Lower leg skin (tissue), 3 donors: ENCODE measurements at regions not wholly inside any gene's neighbourhood (a gene's known extent, or its start where the extent isn't known, plus 50 kb on each side); places are given as distances from the start of the nearest gene placed in this dataset.

Experiments used
- POLR2A ChIP-seq, 2 donors: fragments of 450-650 bp; IDR thresholded peaks; one replicate each; pipeline ENCODE4 v1.6.1; 2016 to 2017; ENCODE audit warnings: antibody characterized with exemption in 2 of 2, mild to moderate bottlenecking in 1 of 2, moderate library complexity in 1 of 2
- TF ChIP-seq, protein P1 (sequence below), 3 donors: fragments of 450-650 bp; IDR thresholded peaks; one replicate each; pipeline ENCODE4 v1.5.1; 2016; ENCODE audit warnings: antibody characterized with exemption in 3 of 3, mild to moderate bottlenecking in 3 of 3, moderate library complexity in 2 of 3

DNA sequence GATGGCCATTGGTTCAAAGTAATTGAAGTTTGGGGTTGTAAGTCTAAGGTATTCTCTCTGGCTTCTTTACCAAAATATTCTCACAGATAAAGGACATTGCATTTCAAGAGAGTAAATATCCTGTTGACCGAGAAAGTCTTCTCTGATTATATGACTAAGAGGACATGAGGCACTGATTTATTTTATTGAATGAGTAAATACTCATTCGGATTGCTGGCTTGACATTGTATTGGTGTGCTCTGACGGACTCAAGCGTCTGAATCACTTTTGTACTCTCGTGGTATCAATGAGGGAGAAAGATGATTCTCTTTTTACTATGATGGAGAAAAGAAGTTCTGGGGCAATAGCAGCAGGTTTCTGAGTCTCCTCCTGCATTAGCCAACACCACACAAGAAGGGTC lies 205.3 kb upstream of the RRP15 start:
- TF ChIP-seq, protein P1, sequence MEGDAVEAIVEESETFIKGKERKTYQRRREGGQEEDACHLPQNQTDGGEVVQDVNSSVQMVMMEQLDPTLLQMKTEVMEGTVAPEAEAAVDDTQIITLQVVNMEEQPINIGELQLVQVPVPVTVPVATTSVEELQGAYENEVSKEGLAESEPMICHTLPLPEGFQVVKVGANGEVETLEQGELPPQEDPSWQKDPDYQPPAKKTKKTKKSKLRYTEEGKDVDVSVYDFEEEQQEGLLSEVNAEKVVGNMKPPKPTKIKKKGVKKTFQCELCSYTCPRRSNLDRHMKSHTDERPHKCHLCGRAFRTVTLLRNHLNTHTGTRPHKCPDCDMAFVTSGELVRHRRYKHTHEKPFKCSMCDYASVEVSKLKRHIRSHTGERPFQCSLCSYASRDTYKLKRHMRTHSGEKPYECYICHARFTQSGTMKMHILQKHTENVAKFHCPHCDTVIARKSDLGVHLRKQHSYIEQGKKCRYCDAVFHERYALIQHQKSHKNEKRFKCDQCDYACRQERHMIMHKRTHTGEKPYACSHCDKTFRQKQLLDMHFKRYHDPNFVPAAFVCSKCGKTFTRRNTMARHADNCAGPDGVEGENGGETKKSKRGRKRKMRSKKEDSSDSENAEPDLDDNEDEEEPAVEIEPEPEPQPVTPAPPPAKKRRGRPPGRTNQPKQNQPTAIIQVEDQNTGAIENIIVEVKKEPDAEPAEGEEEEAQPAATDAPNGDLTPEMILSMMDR (IDR thresholded peaks at IDR 0.05) = no peak
- no peak for TF ChIP-seq POLR2A (IDR thresholded peaks at IDR 0.05)
